ENCODE measurements at regions not wholly inside any gene's neighbourhood (a gene's known extent, or its start where the extent isn't known, plus 50 kb on each side); places are given as distances from the start of the nearest gene placed in this dataset.

GRCh38 chr18:78673516-78674321 lies 305.9 kb upstream of the SALL3 start:
- DNase-seq (ENCODE audit: low read depth in 3 of 3): no peak

- no peak for DNase-seq (ENCODE audit: low read depth in 3 of 3)
These were observed 304.4 kb upstream of the SALL3 start for GRCh38 chr18:78675231-78675630.

GRCh38 chr18:78676622-78677482 lies 302.8 kb upstream of the SALL3 start:
- DNase-seq (ENCODE audit: low read depth in 3 of 3): no peak

GRCh38 chr18:78677483-78678317 lies 301.9 kb upstream of the SALL3 start:
- DNase-seq (ENCODE audit: low read depth in 3 of 3): no peak

GRCh38 chr18:78678318-78678695 lies 301.3 kb upstream of the SALL3 start:
- DNase-seq (ENCODE audit: low read depth in 3 of 3): no peak

- no peak for DNase-seq (ENCODE audit: low read depth in 3 of 3)
These were observed 300.6 kb upstream of the SALL3 start for GRCh38 chr18:78679031-78679430.

GRCh38 chr18:78679613-78680260 lies 299.9 kb upstream of the SALL3 start:
- DNase-seq (ENCODE audit: low read depth in 3 of 3): no peak

- no peak for DNase-seq (ENCODE audit: low read depth in 3 of 3)
These were observed 298.2 kb upstream of the SALL3 start for GRCh38 chr18:78681396-78681795.

GRCh38 chr18:78681934-78682333 lies 297.7 kb upstream of the SALL3 start:
- no peak for DNase-seq (ENCODE audit: low read depth in 3 of 3)

GRCh38 chr18:78682716-78683115 lies 296.9 kb upstream of the SALL3 start:
- DNase-seq (ENCODE audit: low read depth in 3 of 3): no peak

GRCh38 chr18:78683191-78684010 lies 296.2 kb upstream of the SALL3 start:
- DNase-seq (ENCODE audit: low read depth in 3 of 3): no peak

GRCh38 chr18:78685250-78685979 lies 294.2 kb upstream of the SALL3 start:
- DNase-seq (ENCODE audit: low read depth in 3 of 3): no peak

GRCh38 chr18:78685980-78686530 lies 293.6 kb upstream of the SALL3 start:
- DNase-seq (ENCODE audit: low read depth in 3 of 3): no peak

GRCh38 chr18:78686976-78687685 lies 292.5 kb upstream of the SALL3 start:
- DNase-seq (ENCODE audit: low read depth in 3 of 3): no peak

GRCh38 chr18:78687736-78688135 lies 291.9 kb upstream of the SALL3 start:
- DNase-seq (ENCODE audit: low read depth in 3 of 3): no peak

GRCh38 chr18:78688249-78688648 lies 291.4 kb upstream of the SALL3 start:
- no peak for DNase-seq (ENCODE audit: low read depth in 3 of 3)

- no peak for DNase-seq (ENCODE audit: low read depth in 3 of 3)
These were observed 290.7 kb upstream of the SALL3 start for GRCh38 chr18:78688916-78689315.

GRCh38 chr18:78689606-78690005 lies 290.0 kb upstream of the SALL3 start:
- no peak for DNase-seq (ENCODE audit: low read depth in 3 of 3)

GRCh38 chr18:78692105-78692504 lies 287.5 kb upstream of the SALL3 start:
- no peak for DNase-seq (ENCODE audit: low read depth in 3 of 3)
